Effector CD8-positive, alpha-beta T cell (primary cell): ENCODE measurements at regions not wholly inside any gene's neighbourhood (a gene's known extent, or its start where the extent isn't known, plus 50 kb on each side); places are given as distances from the start of the nearest gene placed in this dataset.

Source experiments
- DNase-seq: peaks from one replicate; lab custom pipeline; 2025; lab: John Stamatoyannopoulos, UW

GRCh38 chr13:73622381-73622780, 511.8 kb downstream of the KLF12 start:
- DNase-seq, result no peak

- DNase-seq, result no peak
These were observed 515.8 kb downstream of the KLF12 start for GRCh38 chr13:73618275-73618865.

- DNase-seq, result no peak
These were observed 517.3 kb downstream of the KLF12 start for GRCh38 chr13:73616861-73617260.

- DNase-seq, result no peak
These were observed 523.2 kb downstream of the KLF12 start for GRCh38 chr13:73610799-73611592.

GRCh38 chr13:73608711-73609485, 525.3 kb downstream of the KLF12 start:
- no peak for DNase-seq

- DNase-seq, result no peak
These were observed 526.1 kb downstream of the KLF12 start for GRCh38 chr13:73608157-73608516.

GRCh38 chr13:73607489-73608156, 526.6 kb downstream of the KLF12 start:
- DNase-seq, result no peak

GRCh38 chr13:73603646-73604045, 530.6 kb downstream of the KLF12 start:
- DNase-seq, result no peak

GRCh38 chr13:73602295-73602694, 531.9 kb downstream of the KLF12 start:
- DNase-seq, result no peak

- no peak for DNase-seq
These were observed 532.5 kb downstream of the KLF12 start for GRCh38 chr13:73601708-73602107.

- no peak for DNase-seq
These were observed 534.7 kb downstream of the KLF12 start for GRCh38 chr13:73599232-73600128.

GRCh38 chr13:73598020-73598712, 536.0 kb downstream of the KLF12 start:
- no peak for DNase-seq

- no peak for DNase-seq
These were observed 537.6 kb downstream of the KLF5 start for GRCh38 chr13:73596382-73596781.

- DNase-seq, result no peak
These were observed 534.5 kb downstream of the KLF5 start for GRCh38 chr13:73593199-73593765.

GRCh38 chr13:73591861-73592260, 533.1 kb downstream of the KLF5 start:
- DNase-seq, result no peak

- no peak for DNase-seq
These were observed 532.0 kb downstream of the KLF5 start for GRCh38 chr13:73590795-73591194.

- no peak for DNase-seq
These were observed 526.4 kb downstream of the KLF5 start for GRCh38 chr13:73585236-73585635.

- DNase-seq, result no peak
These were observed 524.5 kb downstream of the KLF5 start for GRCh38 chr13:73583331-73583730.

- DNase-seq, result no peak
These were observed 521.9 kb downstream of the KLF5 start for GRCh38 chr13:73580513-73581267.
